GM13977 (cell line): ENCODE measurements at regions not wholly inside any gene's neighbourhood (a gene's known extent, or its start where the extent isn't known, plus 50 kb on each side); places are given as distances from the start of the nearest gene placed in this dataset.

Source experiments
- DNase-seq: peaks from one replicate; pipeline ENCODE4 v3.0.0; 2012; ENCODE audit warnings: low spot score
- CTCF ChIP-seq: IDR thresholded peaks from 2 replicates; pipeline ENCODE4 v1.5.1; 2012; ENCODE audit warnings: mild to moderate bottlenecking, control low read depth; ENCODE audit not compliant: insufficient read depth; ENCODE audit errors: extremely low read depth, missing control alignments
- in situ Hi-C: fragments of 300-500 bp; cut with MboI; formaldehyde crosslinking; loops from one replicate; pipeline ENCODE4 v1.12.0; 2022; ENCODE audit warnings: low sequenced_read_pairs, low pct_unique_long_range_greater_than_20kb, mixed read lengths, inconsistent platforms; ENCODE audit not compliant: unreplicated experiment

DNA sequence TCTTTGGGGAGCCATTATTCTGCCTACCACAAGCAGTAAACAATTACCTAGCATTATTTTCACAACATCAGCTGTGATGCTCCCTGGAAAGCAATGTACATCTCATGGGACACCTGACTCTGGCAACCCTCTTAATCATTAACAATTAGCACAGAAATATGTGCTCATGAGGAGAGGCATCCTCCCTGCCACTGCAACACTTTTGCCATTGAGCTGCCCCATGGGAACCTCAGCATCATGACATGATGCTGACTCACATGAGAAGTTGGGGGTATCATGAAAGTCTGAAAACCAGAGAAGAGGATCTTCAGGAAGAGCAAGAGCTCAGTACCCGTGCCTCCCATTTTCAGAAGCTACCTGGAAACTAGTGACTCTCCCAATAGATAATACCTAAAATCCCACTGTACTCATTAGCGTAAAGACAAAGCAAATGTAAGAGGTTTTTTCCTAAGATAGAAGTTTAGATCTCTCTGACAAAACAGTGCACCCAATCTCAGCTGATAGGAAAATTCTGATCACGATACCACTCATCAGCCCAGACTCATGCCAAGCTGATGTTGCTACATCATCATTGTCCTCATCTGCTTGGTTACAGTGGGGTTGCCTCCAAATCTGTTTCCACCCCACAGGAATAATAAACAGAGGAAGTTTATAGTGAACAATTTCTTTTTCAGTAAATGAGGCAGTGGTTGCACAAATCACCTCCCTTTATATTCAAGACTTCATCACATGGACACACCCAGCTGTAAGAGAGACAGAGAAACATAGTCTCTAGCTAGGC, 244.5 kb downstream of the NR2F1-AS1 start:
- DNase-seq = no peak
- in situ Hi-C loops = no loop called here
- TF ChIP-seq CTCF = no peak

- in situ Hi-C loops = no loop called here
- DNase-seq = no peak
- no peak for TF ChIP-seq CTCF
Observed at GRCh38 chr5:93331863-93332262, 249.2 kb downstream of the NR2F1-AS1 start.

- in situ Hi-C loops = no loop called here
- DNase-seq = no peak
- TF ChIP-seq CTCF = no peak
Observed at GRCh38 chr5:93331241-93331640, 249.8 kb downstream of the NR2F1-AS1 start.

GRCh38 chr5:93330506-93330905, 250.5 kb downstream of the NR2F1-AS1 start:
- in situ Hi-C loops = no loop called here
- DNase-seq = no peak
- no peak for TF ChIP-seq CTCF

GRCh38 chr5:93329756-93330155, 251.3 kb downstream of the NR2F1-AS1 start:
- in situ Hi-C loops = no loop called here
- DNase-seq = no peak
- no peak for TF ChIP-seq CTCF

- in situ Hi-C loops = no loop called here
- TF ChIP-seq CTCF = no peak
- DNase-seq = no peak
Observed at GRCh38 chr5:93328833-93329232, 252.2 kb downstream of the NR2F1-AS1 start.
